RPMI8226 (cell line): ENCODE measurements at regions not wholly inside any gene's neighbourhood (a gene's known extent, or its start where the extent isn't known, plus 50 kb on each side); places are given as distances from the start of the nearest gene placed in this dataset.
"Not testable (repeated sequence)": the region's sequence is repeated elsewhere in the genome, so short reads cannot be mapped to it uniquely, and the experiment has no call there.

Source experiments
- DNase-seq: peaks from one replicate; pipeline ENCODE4 v3.0.0-alpha.2; 2015

DNA sequence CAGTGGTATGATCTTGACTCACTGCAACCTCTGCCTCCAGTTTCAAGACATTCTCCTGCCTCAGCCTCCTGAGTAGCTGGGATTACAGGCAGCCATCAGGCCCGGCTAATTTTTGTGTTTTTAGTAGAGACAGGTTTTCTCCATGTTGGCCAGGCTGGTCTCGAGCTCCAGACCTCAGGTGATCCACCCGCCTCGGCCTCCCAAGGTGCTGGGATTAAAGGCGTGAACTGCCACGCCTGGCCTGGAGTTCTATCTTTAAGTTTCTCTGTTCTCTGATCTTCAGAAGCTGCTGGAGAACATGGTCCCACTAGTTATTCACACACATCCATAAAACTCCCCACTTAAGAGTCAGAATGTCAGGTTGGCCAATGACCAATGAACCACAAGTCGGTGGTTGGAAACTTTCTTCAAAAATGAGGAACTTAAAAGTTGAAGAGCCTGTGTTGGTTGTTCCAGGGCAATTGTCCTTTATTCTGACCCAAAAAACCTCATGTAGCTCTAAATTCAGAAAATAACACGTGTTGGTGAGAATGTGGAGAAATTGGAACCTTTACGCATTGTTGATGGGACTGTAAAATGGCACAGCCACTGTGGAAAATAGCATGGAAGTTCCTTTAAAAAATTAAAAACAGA is 55.9 kb upstream of the PIK3CB start:
- peak; percentile 61 for DNase-seq

DNA sequence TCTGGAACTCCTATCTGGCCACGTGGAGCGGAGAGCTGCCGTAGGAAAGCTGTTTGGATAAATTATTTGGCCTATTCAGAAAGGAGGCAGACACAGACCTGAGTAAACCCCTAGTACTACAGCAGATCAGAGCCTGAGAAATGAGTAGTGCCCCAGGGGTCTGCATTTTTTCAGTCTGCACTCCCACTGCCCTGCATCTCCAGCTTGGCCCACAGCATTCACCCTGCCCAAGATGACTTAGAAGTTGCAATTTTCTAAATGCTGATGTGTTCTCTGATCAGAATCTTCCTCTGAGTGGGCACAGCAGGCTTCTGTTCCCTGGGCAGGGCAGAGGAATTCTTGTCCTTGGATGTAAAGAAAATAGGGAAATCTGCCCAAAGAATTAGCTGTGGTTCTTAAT is 55.1 kb upstream of the PIK3CB start:
- no peak for DNase-seq

DNA sequence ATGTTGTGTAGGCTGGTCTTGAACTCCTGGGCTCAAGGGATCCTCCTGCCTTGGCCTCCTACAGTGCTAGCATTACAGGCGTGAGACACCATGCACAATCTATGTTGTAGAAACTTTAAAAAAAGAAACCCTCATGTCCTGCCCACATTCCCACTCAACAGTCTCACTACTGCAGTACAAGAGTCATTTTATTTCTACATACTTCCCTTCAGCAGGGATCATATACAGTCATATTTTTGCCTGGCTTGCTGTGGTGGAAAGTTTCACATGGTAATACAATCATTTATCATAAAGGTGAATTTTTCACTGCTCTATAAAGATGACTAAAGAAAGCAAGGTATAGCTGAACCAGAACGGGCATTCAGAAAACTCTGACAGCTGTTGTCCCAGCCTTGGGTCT is 53.8 kb upstream of the PIK3CB start:
- DNase-seq, result no peak

DNA sequence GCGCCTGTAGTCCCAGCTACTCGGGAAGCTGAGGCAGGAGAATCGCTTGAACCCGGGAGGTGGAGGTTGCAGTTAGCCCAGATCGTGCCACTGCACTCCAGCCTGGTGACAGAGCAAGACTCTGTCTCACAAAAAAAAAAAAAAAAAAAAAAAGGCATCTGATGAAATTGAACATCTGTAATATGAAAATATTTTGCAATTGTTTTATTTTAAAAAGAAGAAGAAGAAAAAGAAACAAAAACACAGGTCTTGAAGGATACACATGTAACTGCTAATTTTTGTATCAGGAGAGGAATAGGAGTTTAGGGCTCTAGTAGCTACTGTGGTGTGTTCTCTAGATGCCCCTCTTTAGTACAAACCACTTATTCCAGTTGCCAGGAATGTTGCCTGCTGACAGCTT is 51.4 kb upstream of the PIK3CB start:
- DNase-seq, result not testable (repeated sequence)
